ENCODE measurements at regions not wholly inside any gene's neighbourhood (a gene's known extent, or its start where the extent isn't known, plus 50 kb on each side); places are given as distances from the start of the nearest gene placed in this dataset.
"Not testable (repeated sequence)": the region's sequence is repeated elsewhere in the genome, so short reads cannot be mapped to it uniquely, and the experiment has no call there.

- TF ChIP-seq POLR2A (IDR thresholded peaks at IDR 0.05; ENCODE audit: low read length) (no peak), GATA1 (IDR thresholded peaks at IDR 0.05; ENCODE audit: low read depth, low read length) (no peak)
- DNase-seq, result no peak
Measured at GRCh38 chr21:14058566-14058965, 152.2 kb downstream of the LIPI start.

- peak in 1 of 2 experiments; percentile 5 for DNase-seq
Measured at GRCh38 chr21:14057841-14058481, 152.8 kb downstream of the LIPI start.

- TF ChIP-seq GATA1 (IDR thresholded peaks at IDR 0.05; ENCODE audit: low read depth, low read length) (no peak), POLR2A (IDR thresholded peaks at IDR 0.05; ENCODE audit: low read length) (no peak)
- no peak for DNase-seq
Measured at GRCh38 chr21:14057313-14057712, 153.4 kb downstream of the LIPI start.

- DNase-seq, result no peak
- TF ChIP-seq GATA1 (IDR thresholded peaks at IDR 0.05; ENCODE audit: low read depth, low read length), result no peak
- TF ChIP-seq POLR2A (IDR thresholded peaks at IDR 0.05; ENCODE audit: low read length), result no peak
Measured at GRCh38 chr21:14056771-14057191, 154.0 kb downstream of the LIPI start.

GRCh38 chr21:14055746-14056515 lies 154.8 kb downstream of the LIPI start:
- not testable (repeated sequence) for DNase-seq

- DNase-seq, result no peak
- TF ChIP-seq GATA1 (IDR thresholded peaks at IDR 0.05; ENCODE audit: low read depth, low read length) (no peak), POLR2A (IDR thresholded peaks at IDR 0.05; ENCODE audit: low read length) (no peak)
Measured at GRCh38 chr21:14054682-14055081, 156.1 kb downstream of the LIPI start.

GRCh38 chr21:14050121-14050520 lies 160.6 kb downstream of the LIPI start:
- TF ChIP-seq GATA1 (IDR thresholded peaks at IDR 0.05; ENCODE audit: low read depth, low read length) (no peak), POLR2A (IDR thresholded peaks at IDR 0.05; ENCODE audit: low read length) (no peak)
- no peak for DNase-seq

- TF ChIP-seq GATA1 (IDR thresholded peaks at IDR 0.05; ENCODE audit: low read depth, low read length), result no peak
- TF ChIP-seq POLR2A (IDR thresholded peaks at IDR 0.05; ENCODE audit: low read length), result no peak
- no peak for DNase-seq
Measured at GRCh38 chr21:14046401-14046800, 164.4 kb downstream of the LIPI start.

GRCh38 chr21:14040386-14040785 lies 170.4 kb downstream of the LIPI start:
- TF ChIP-seq GATA1 (IDR thresholded peaks at IDR 0.05; ENCODE audit: low read depth, low read length) (no peak), POLR2A (IDR thresholded peaks at IDR 0.05; ENCODE audit: low read length) (no peak)
- no peak for DNase-seq

- not testable (repeated sequence) for DNase-seq
Measured at GRCh38 chr21:14028619-14029018, 182.1 kb downstream of the LIPI start.

GRCh38 chr21:14027235-14027869 lies 183.4 kb downstream of the LIPI start:
- peak; percentile 91 for DNase-seq

- not testable (repeated sequence) for DNase-seq
Measured at GRCh38 chr21:14020108-14020507, 190.6 kb downstream of the LIPI start.

GRCh38 chr21:14015841-14016240 lies 194.9 kb downstream of the LIPI start:
- not testable (repeated sequence) for DNase-seq

GRCh38 chr21:14013623-14014498 lies 196.9 kb downstream of the LIPI start:
- not testable (repeated sequence) for DNase-seq

Data from erythroblast (primary cell).